ENCODE measurements at regions not wholly inside any gene's neighbourhood (a gene's known extent, or its start where the extent isn't known, plus 50 kb on each side); places are given as distances from the start of the nearest gene placed in this dataset.

GRCh38 chr2:190742431-190742830, 93.5 kb downstream of the NAB1 start:
- no peaks in the 10 kb centered on the region for H3K36me3 ChIP-seq
- no peaks in the 10 kb centered on the region for H3K4me1 ChIP-seq
- ATAC-seq (no peak), FAIRE-seq (no peak), DNase-seq (no peak)
- TF ChIP-seq CTCF (IDR thresholded peaks at IDR 0.05): no peak
- no peak overlapping the region for H3K4me3 ChIP-seq
- no peaks in the 10 kb centered on the region for H3K9me3 ChIP-seq
- intact Hi-C loops (cut with DNase I): no loop called here
- H3K27ac ChIP-seq: no peak overlapping the region
- no peaks in the 10 kb centered on the region for H3K27me3 ChIP-seq

- DNase-seq (no peak), FAIRE-seq (no peak), ATAC-seq (no peak)
- Histone ChIP-seq H3K4me3 (no peak overlapping the region), H3K36me3 (no peaks in the 10 kb centered on the region), H3K27ac (no peak overlapping the region), H3K4me1 (no peaks in the 10 kb centered on the region), H3K9me3 (no peaks in the 10 kb centered on the region), H3K27me3 (no peaks in the 10 kb centered on the region)
- 34 to 35% methylated on average over 2 of the region's 2 CpGs for WGBS, 2 donors
- TF ChIP-seq CTCF (IDR thresholded peaks at IDR 0.05): no peak
- intact Hi-C loops (cut with DNase I): no loop called here
Observed at GRCh38 chr2:190744041-190744440, 95.2 kb downstream of the NAB1 start.

- ATAC-seq (no peak), FAIRE-seq (no peak), DNase-seq (no peak)
- intact Hi-C loops (cut with DNase I): no loop called here
- Histone ChIP-seq H3K4me3 (no peak overlapping the region), H3K27me3 (no peaks in the 10 kb centered on the region), H3K4me1 (no peaks in the 10 kb centered on the region), H3K9me3 (no peaks in the 10 kb centered on the region), H3K27ac (no peak overlapping the region), H3K36me3 (no peaks in the 10 kb centered on the region)
- 52 to 55% methylated on average over 3 of the region's 3 CpGs for WGBS, 2 donors
- no peak for TF ChIP-seq CTCF (IDR thresholded peaks at IDR 0.05)
Observed at GRCh38 chr2:190746971-190747761, 98.3 kb downstream of the NAB1 start.

GRCh38 chr2:190748966-190749365, 100.1 kb downstream of the NAB1 start:
- TF ChIP-seq CTCF (IDR thresholded peaks at IDR 0.05): no peak
- FAIRE-seq (no peak), ATAC-seq (no peak), DNase-seq (no peak)
- Histone ChIP-seq H3K27ac (no peak overlapping the region), H3K36me3 (no peaks in the 10 kb centered on the region), H3K4me3 (no peak overlapping the region), H3K4me1 (no peaks in the 10 kb centered on the region), H3K27me3 (no peaks in the 10 kb centered on the region), H3K9me3 (no peaks in the 10 kb centered on the region)
- 93 to 94% methylated on average over 3 of the region's 3 CpGs for WGBS, 2 donors
- intact Hi-C loops (cut with DNase I): no loop called here

- no peak for ATAC-seq
- no peak for FAIRE-seq
- Histone ChIP-seq H3K27ac (no peak overlapping the region), H3K4me3 (no peak overlapping the region), H3K4me1 (no peaks in the 10 kb centered on the region), H3K9me3 (no peaks in the 10 kb centered on the region), H3K27me3 (no peaks in the 10 kb centered on the region), H3K36me3 (no peaks in the 10 kb centered on the region)
- intact Hi-C loops (cut with DNase I): no loop called here
- no peak for DNase-seq
- TF ChIP-seq CTCF (IDR thresholded peaks at IDR 0.05): no peak
- WGBS, 2 donors: 63 to 77% methylated on average over 5 of the region's 5 CpGs
Observed at GRCh38 chr2:190755772-190756415, 107.0 kb downstream of the NAB1 start.

All from pancreas (tissue), 10 donors.